K562 (cell line): ENCODE measurements at regions not wholly inside any gene's neighbourhood (a gene's known extent, or its start where the extent isn't known, plus 50 kb on each side); places are given as distances from the start of the nearest gene placed in this dataset.

Experiments
- ATAC-seq: fragments of 200-7000 bp; cut with Tn5 transposase; 3 replicates; pipeline ENCODE4 v1.9.1; 2020; ENCODE audit warnings: moderate library complexity
- BruUV-seq: library from RNA; stranded (reverse); fragments of 400-500 nt; replicated peaks from 2 replicates; lab custom pipeline; 2021; lab: Mats Ljungman, UMichigan
- CTCF ChIA-PET: fragments of 300-600 bp; formaldehyde crosslinking; extraction: SDS; loops from one replicate; lab custom pipeline; 2021; ENCODE audit warnings: low intra/inter-chr PET ratio; lab: Yijun Ruan, JAX
- POLR2A ChIA-PET: fragments of 300-600, 350-650 bp; sonication (Branson Sonifier 250); formaldehyde crosslinking; extraction: SDS; loops from one replicate; lab custom pipeline; 2021; ENCODE audit warnings: antibody characterized with exemption, inconsistent platforms; lab: Yijun Ruan, JAX
- DNase-seq, 4 experiments: peaks; one replicate each; pipeline versions ENCODE4 v3.0.0 to v3.0.0-alpha.2; 2011 to 2018; ENCODE audit warnings: low spot score in 3 of 4, mixed read lengths in 3 of 4; ENCODE audit errors: extremely low read depth in 1 of 4
- FAIRE-seq: peaks from 2 replicates; lab custom pipeline; 2011; peaks lifted over from hg19 to GRCh38; lab: Jason Lieb, UNC
- H2AFZ ChIP-seq: 2 replicates; pipeline ENCODE4 v1.6.0; 2011; ENCODE audit warnings: low read depth, low read length, control low read depth, inconsistent platforms
- H3K27ac ChIP-seq: fragments of 200-600 bp; 3 replicates; pipeline ENCODE4 v1.8.0; 2011; ENCODE audit warnings: low read depth, mild to moderate bottlenecking, control low read depth, inconsistent platforms, low read length, moderate library complexity, mixed read lengths; ENCODE audit errors: extremely low read depth
- H3K27me3 ChIP-seq, 2 experiments: fragments of 300-600 bp in 1 of 2; 2 replicates in 1 of 2; 3 replicates in 1 of 2; pipeline versions ENCODE4 v1.6.0 to v1.8.0; 2011; ENCODE audit warnings: inconsistent platforms in 2 of 2, low read length in 2 of 2, mild to moderate bottlenecking in 1 of 2, mixed read lengths in 1 of 2, moderate library complexity in 1 of 2; ENCODE audit not compliant: control insufficient read depth in 2 of 2, insufficient read depth in 2 of 2
- H3K36me3 ChIP-seq: fragments of 300-600 bp; 3 replicates; pipeline ENCODE4 v1.8.0; 2011; ENCODE audit warnings: mild to moderate bottlenecking, low read length, inconsistent platforms; ENCODE audit not compliant: control insufficient read depth, insufficient read depth
- H3K4me1 ChIP-seq, 2 experiments: fragments of 200-600 bp in 1 of 2; replicated peaks in 1 of 2; 2 replicates in 1 of 2; 3 replicates in 1 of 2; pipeline versions ENCODE4 v1.5.1 to v1.8.0; 2011; ENCODE audit warnings: inconsistent platforms in 2 of 2, low read length in 2 of 2, mild to moderate bottlenecking in 1 of 2, mixed read lengths in 1 of 2, moderate library complexity in 1 of 2; ENCODE audit not compliant: control insufficient read depth in 2 of 2, insufficient read depth in 2 of 2
- H3K4me2 ChIP-seq: 2 replicates; pipeline ENCODE4 v1.6.1; 2011; ENCODE audit warnings: low read length, control low read depth, inconsistent platforms, mixed read lengths; ENCODE audit not compliant: insufficient read depth
- H3K4me3 ChIP-seq: fragments of 200-600 bp; sonication (generic), shearing (Covaris generic); 2 replicates; pipeline ENCODE4 v1.5.1; 2016; ENCODE audit warnings: control low read depth, inconsistent platforms
- H3K79me2 ChIP-seq: fragments of 200-600 bp; 3 replicates; pipeline ENCODE4 v1.8.0; 2011; ENCODE audit warnings: low read length, inconsistent platforms; ENCODE audit not compliant: control insufficient read depth, insufficient read depth
- H3K9ac ChIP-seq, 2 experiments: 2 replicates each; pipeline versions ENCODE4 v1.6.0 to v1.6.1; 2011; ENCODE audit warnings: low read depth in 2 of 2, low read length in 2 of 2, control low read depth in 1 of 2, inconsistent platforms in 1 of 2, mild to moderate bottlenecking in 1 of 2, mixed read lengths in 1 of 2; ENCODE audit not compliant: insufficient read depth in 1 of 2
- H3K9me1 ChIP-seq: one replicate; pipeline ENCODE4 v1.6.0; 2011; ENCODE audit warnings: inconsistent platforms, mild to moderate bottlenecking, low read length, moderate library complexity; ENCODE audit not compliant: control insufficient read depth, insufficient read depth
- H3K9me3 ChIP-seq: replicated peaks from 2 replicates; pipeline ENCODE4 v1.5.1; 2011; ENCODE audit warnings: low read depth, low read length, inconsistent platforms; ENCODE audit not compliant: control insufficient read depth, insufficient read depth
- H4K20me1 ChIP-seq: replicated peaks from 2 replicates; pipeline ENCODE4 v1.6.1; 2011; ENCODE audit warnings: low read length, inconsistent platforms, mixed read lengths; ENCODE audit not compliant: control insufficient read depth, insufficient read depth
- BDP1 ChIP-seq: IDR thresholded peaks from 3 replicates; pipeline ENCODE4 v1.6.1; 2011; ENCODE audit not compliant: insufficient read length, insufficient read depth
- CAMTA2 ChIP-seq: fragments of 250-450 bp; sonication (Bioruptor Pico); conservative IDR thresholded peaks from 2 replicates; pipeline ENCODE4 v1.5.1; 2022
- CBX1 ChIP-seq: sonication (generic); IDR thresholded peaks from 2 replicates; pipeline ENCODE4 v1.6.1; 2016; ENCODE audit warnings: antibody characterized with exemption, low read depth, mild to moderate bottlenecking
- DEAF1 ChIP-seq: fragments of 450-650 bp; formaldehyde crosslinking; IDR thresholded peaks from 2 replicates; pipeline ENCODE4 v1.4.0; 2020; ENCODE audit warnings: mild to moderate bottlenecking, moderate library complexity
- HLTF ChIP-seq: fragments of 450-650 bp; IDR thresholded peaks from 2 replicates; pipeline ENCODE4 v1.6.1; 2016
- JUNB ChIP-seq: fragments of 450-650 bp; formaldehyde crosslinking; conservative IDR thresholded peaks from 2 replicates; pipeline ENCODE4 v1.4.0; 2020; ENCODE audit warnings: mild to moderate bottlenecking
- LARP7 ChIP-seq: fragments of 450-650 bp; IDR thresholded peaks from 2 replicates; pipeline ENCODE4 v1.6.1; 2016
- NELFE ChIP-seq: IDR thresholded peaks from 2 replicates; pipeline ENCODE4 v1.6.1; 2011; ENCODE audit warnings: mild to moderate bottlenecking; ENCODE audit not compliant: insufficient read depth, insufficient read length
- POLR2AphosphoS2 ChIP-seq: IDR thresholded peaks from 2 replicates; pipeline ENCODE4 v1.6.1; 2012; ENCODE audit warnings: low read length, improper control_type of control experiment
- STAT5B ChIP-seq: fragments of 250-450 bp; sonication (Bioruptor Pico); IDR thresholded peaks from 2 replicates; pipeline ENCODE4 v1.8.0; 2021; ENCODE audit warnings: mild to moderate bottlenecking, inconsistent platforms
- TFE3 ChIP-seq: fragments of 450-650 bp; formaldehyde crosslinking; IDR thresholded peaks from 2 replicates; pipeline ENCODE4 v1.4.0; 2020; ENCODE audit warnings: mild to moderate bottlenecking, mixed read lengths
- WGBS: fragments of 100-300 bp; shearing (Covaris generic); methylation state at CpG from one replicate; pipeline ENCODE4 v1.1.6; 2016; ENCODE audit warnings: low coverage, mixed read lengths; ENCODE audit not compliant: insufficient coverage; ENCODE audit errors: missing lambda C conversion rate; 5-methylcytosine and 5-hydroxymethylcytosine counted together
- in situ Hi-C: fragments of 300-500 bp; cut with MboI; formaldehyde crosslinking; loops from 4 replicates; pipeline ENCODE4 v1.15.0; 2018; ENCODE audit warnings: inconsistent platforms, mixed read lengths
- intact Hi-C: fragments of 100-400 bp; cut with micrococcal nuclease; formaldehyde crosslinking; loops from 2 replicates; pipeline ENCODE4 v1.14.2; 2022

GRCh38 chr21:24870633-24871032 is 736.6 kb downstream of the MRPL39 start:
- H3K27ac ChIP-seq = no peak overlapping the region
- TF ChIP-seq DEAF1 = no peak
- TF ChIP-seq NELFE = no peak
- TF ChIP-seq POLR2AphosphoS2 = no peak
- no peak for TF ChIP-seq TFE3
- no peak for TF ChIP-seq HLTF
- no peak for TF ChIP-seq BDP1
- no peak for TF ChIP-seq JUNB (CRISPR knock-in tag)
- no peak for TF ChIP-seq CAMTA2
- no peak for TF ChIP-seq STAT5B
- TF ChIP-seq CBX1 = no peak
- no peak for TF ChIP-seq LARP7
- H3K9me3 ChIP-seq = no peaks in the 10 kb centered on the region; the same call in 1 of the 2 replicates
- H3K4me1 ChIP-seq = no peaks in the 10 kb centered on the region
- no peaks in the 10 kb centered on the region for H4K20me1 ChIP-seq
- no peaks in the 10 kb centered on the region for H3K27me3 ChIP-seq
- FAIRE-seq (no peak), DNase-seq (no peak), ATAC-seq (no peak)
- no peak overlapping the region for H3K4me2 ChIP-seq
- no peak overlapping the region for H2AFZ ChIP-seq
- BruUV-seq = no TSS peak
- no peak overlapping the region for H3K9ac ChIP-seq
- 1% methylated on average over 4 of the region's 4 CpGs for WGBS
- POLR2A ChIA-PET = no interaction called here
- CTCF ChIA-PET = no interaction called here
- in situ Hi-C loops (no loop called here), intact Hi-C loops (no loop called here)
- H3K79me2 ChIP-seq = no peaks in the 10 kb centered on the region
- H3K9me1 ChIP-seq = no peaks in the 10 kb centered on the region
- no peaks in the 10 kb centered on the region for H3K36me3 ChIP-seq
- H3K4me3 ChIP-seq = no peak overlapping the region
